Activated T-helper 1 cell treated with anti-CD3 and anti-CD28 coated beads, Interleukin-2, amount 50 U/mL, for 16 hours (primary cell): ENCODE measurements at regions not wholly inside any gene's neighbourhood (a gene's known extent, or its start where the extent isn't known, plus 50 kb on each side); places are given as distances from the start of the nearest gene placed in this dataset.
"Not testable (repeated sequence)": the region's sequence is repeated elsewhere in the genome, so short reads cannot be mapped to it uniquely, and the experiment has no call there.

Experiments used
- DNase-seq, 2 donors: peaks; one replicate each; pipeline ENCODE4 v3.0.0-alpha.2; 2020; ENCODE audit warnings: low read depth in 1 of 2, low spot score in 1 of 2

- no peak for DNase-seq
Observed at GRCh38 chr9:32161720-32162119, 222.7 kb upstream of the ACO1 start.

DNA sequence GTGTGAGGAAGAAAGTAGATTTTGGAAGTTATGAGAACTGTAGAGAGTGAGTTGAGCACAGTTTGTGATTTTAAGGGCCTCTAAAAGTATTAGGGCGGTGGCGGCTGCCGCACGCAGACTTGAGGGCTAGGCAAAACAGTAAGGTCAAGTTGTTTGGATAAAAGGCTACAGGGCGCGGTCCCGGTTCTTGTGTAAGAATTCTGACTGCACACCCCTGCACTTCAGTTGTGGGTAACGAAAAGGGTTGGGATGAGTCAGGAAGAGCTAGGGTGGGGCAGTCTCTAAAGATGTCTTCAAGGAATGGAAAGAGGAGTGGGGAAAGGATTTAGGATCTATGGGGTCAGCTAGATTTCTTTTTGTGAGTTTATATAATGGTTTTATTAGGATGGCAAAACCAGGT lies 218.1 kb upstream of the ACO1 start:
- not testable (repeated sequence) for DNase-seq

- DNase-seq: no peak
Observed at GRCh38 chr9:32171339-32171738, 213.1 kb upstream of the ACO1 start.

GRCh38 chr9:32172256-32172655 lies 212.2 kb upstream of the ACO1 start:
- DNase-seq: no peak

DNA sequence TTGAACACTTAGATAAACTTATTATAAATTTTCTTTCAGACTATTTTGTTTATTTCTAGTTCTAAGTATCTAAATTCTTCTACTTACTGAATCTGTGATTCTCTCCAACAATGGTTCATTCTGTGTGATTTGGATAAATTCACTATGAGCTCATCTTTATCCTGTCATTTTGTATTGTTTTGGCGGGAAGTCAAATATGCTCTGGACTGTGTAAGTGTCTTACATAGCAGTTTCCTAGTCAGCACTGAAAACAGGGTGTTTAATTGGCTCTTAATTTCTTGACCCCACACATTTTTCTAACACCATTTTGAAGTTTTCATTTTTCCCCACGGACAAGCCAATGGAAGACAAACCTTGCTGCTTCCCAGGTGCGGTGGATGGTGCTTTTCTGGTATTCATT lies 207.0 kb upstream of the ACO1 start:
- no peak for DNase-seq

DNA sequence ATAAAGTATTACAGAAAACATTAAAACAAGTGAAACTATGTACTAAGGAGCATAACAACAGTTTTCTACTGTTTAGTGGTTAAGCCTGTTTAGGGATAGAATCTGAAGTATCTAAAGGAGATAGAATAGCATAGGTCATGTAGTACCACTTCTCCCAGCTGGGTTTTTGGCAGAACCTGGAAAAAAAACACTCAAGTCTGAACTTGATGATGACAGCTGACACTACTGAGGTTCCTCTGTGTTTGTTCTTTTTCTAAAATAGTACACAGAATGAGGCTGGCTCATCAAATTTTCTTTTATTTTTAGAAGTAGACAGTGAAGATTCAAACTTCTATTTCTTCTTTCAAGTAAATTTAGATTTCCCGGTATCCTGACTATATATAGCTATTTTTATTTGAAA lies 203.8 kb upstream of the ACO1 start:
- DNase-seq: no peak

DNA sequence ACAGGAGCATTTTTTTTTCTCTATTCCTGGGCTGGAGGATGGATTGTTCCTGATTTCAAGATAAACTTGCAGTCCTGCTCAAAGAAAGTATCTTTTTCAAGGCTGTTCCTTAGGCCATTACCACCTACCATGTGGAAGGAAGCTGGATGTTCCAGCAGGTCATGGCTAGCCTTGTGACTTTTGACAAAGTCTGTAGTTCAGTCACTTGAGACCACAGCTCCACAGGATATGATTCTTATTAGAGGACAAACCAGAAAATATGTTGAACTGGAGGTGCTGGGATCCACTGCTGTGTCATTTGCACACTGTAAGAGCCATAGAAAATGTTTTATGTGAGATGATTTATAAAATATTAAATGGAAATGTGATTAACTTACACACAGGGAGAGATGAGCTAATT lies 184.2 kb upstream of the ACO1 start:
- DNase-seq: no peak

DNA sequence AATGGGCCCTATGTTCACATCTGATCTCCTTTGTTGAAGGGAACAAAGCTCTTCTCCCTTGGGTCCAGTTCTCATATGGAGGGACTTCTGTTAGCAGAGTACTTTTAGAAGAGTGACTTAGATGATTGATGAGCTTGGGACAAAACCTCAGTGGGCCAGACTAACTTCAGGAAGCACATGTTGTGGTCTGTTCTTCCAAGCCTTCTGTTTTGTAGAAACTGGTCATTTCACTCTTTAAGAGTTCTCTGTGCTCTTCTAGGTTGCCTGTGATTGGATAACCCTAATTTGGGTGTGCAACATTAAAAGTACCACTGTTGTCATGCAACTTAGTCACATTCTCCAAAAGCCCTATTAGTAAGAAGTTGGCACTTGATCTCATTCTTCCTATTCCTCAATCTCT lies 183.5 kb upstream of the ACO1 start:
- DNase-seq: no peak

- not testable (repeated sequence) for DNase-seq
Observed at GRCh38 chr9:32209164-32209563, 175.3 kb upstream of the ACO1 start.

GRCh38 chr9:32218100-32218767 lies 166.2 kb upstream of the ACO1 start:
- DNase-seq: no peak

DNA sequence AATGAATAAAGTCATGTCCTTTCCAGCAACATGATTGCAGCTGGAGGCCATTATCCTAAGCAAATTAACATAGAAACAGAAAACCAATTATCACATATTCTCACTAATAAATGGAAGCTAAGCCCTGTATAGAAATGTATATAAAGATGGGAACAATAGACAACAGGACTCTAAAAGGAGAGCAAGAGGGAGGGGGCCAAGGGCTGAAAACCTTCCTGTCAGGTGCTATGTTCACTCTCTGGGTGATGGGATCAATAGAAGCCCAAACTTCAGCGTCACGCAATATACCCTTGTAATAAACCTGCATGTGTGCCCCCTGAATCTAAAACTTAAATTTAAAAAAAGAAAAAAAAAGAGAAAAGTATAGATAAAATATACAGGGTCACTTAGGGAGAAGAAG lies 163.7 kb upstream of the ACO1 start:
- DNase-seq: no peak

GRCh38 chr9:32234451-32234850 lies 150.0 kb upstream of the ACO1 start:
- no peak for DNase-seq

DNA sequence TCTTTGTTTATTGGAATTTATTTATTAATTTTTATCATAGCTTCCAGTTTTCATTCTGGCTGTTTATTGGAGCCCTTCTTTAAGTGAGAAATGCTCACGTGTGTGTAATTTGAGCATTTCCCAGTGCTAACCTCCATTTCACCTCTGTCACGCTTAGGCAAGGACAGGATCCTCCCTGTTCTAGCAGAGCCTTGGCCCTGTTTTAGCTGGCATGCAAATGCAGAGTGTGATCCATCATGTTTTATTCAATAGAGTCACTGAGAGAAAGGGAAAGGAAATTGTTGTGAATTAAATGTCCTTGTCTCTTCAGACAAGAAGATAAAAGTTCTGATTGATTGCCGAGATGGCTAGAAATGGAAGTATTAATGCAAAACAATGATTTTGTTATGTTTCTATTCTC lies 137.3 kb upstream of the ACO1 start:
- no peak for DNase-seq

- DNase-seq: no peak
Observed at GRCh38 chr9:32248189-32248712, 136.2 kb upstream of the ACO1 start.

GRCh38 chr9:32251539-32251938 lies 132.9 kb upstream of the ACO1 start:
- no peak for DNase-seq

DNA sequence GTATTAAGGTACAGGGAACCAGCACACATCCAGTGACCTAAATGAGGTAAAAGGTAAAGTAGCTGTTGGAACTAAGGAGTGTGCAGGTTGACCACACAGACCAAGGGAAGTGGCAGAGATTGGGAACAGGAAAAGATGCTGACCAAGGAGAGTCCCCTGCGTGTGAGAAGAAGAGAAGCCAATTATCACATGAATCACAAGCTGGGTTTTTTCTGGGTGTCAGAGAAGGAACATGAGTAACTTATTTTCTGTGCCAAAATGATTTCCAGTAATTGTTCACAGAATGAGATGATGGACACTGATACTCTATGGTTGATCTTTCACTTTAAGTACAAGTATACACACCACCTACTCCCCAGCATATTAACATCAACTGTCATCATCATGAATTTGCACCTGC lies 130.7 kb upstream of the ACO1 start:
- no peak for DNase-seq

DNA sequence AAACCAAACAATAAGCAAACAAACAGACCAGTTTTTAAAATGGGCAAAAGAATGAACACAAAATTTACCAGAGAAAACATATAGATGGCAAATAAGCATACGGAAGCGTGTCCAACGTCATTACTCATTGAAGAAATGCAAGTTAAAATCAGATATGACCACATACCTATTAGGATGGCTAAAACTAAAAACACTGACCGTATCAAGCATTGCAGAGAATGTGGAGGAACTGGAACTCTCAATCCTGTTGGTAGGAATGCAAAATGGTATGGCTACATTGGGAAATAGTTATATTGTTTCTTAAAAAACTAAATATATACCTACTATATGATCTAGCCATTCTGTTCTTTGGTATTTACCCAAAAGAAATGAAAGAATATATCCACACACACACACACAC lies 129.4 kb upstream of the ACO1 start:
- DNase-seq: no peak

- DNase-seq: no peak
Observed at GRCh38 chr9:32258482-32258881, 126.0 kb upstream of the ACO1 start.

DNA sequence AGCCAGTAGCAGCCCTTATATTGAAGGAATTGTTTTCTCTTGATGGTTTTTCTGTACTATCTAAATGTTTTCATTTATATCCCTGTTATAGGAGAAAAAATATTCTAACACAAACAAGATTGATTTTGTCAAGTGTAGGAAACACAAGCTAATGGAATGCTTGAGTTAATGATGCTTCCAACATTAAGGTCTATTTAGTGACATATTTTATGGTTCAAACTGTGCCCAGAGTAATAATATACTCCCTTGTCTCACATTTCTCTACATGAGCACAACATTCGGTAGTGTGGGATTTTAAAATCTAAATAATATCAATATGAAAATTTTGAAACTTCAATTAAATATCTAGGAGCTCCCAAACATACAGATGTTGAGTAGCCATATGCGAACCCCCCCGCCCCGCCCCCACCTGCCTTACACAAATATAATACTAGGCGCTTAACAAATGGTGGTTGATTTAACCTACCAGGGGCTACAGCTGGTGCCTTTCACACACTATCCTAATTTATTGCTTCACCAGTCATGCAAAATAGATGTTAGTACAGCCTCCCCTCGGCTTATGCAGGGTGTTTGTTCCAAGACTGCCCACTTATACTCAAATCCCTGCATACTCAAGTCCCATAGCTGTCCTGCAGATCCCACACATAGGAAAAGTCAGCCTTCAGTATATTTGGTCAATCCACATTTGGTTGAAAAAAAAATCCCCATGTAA lies 124.1 kb upstream of the ACO1 start:
- DNase-seq: no peak

- no peak for DNase-seq
Observed at GRCh38 chr9:32264170-32264864, 120.1 kb upstream of the ACO1 start.

- no peak for DNase-seq
Observed at GRCh38 chr9:32265037-32265436, 119.4 kb upstream of the ACO1 start.

GRCh38 chr9:32278991-32279390 lies 105.5 kb upstream of the ACO1 start:
- no peak for DNase-seq
